ENCODE measurements at regions not wholly inside any gene's neighbourhood (a gene's known extent, or its start where the extent isn't known, plus 50 kb on each side); places are given as distances from the start of the nearest gene placed in this dataset.

GRCh38 chr14:100402631-100403030 lies 79.5 kb downstream of the SLC25A47 start:
- ATAC-seq (no peak), DNase-seq (ENCODE audit: low spot score) (no peak)
- no peaks in the 10 kb centered on the region for H3K36me3 Mint-ChIP-seq
- CTCF ChIA-PET: interaction anchor here (0.7 to 2.4 kb wide), 5 partner anchors 15 to 243 kb away, joined by 3 to 8 read pairs (median 4); no protein-coding TSS in a partner anchor
- H3K4me1 Mint-ChIP-seq: peaks cover 68% of the 10 kb centered on the region
- no peaks in the 10 kb centered on the region for H3K9me3 Mint-ChIP-seq
- H3K27ac Mint-ChIP-seq: no peak overlapping the region
- POLR2A ChIA-PET: no interaction called here
- TF ChIP-seq ERG (CRISPR knock-in tag; IDR thresholded peaks at IDR 0.05): no peak
- TF ChIP-seq ARID4B (CRISPR knock-in tag; IDR thresholded peaks at IDR 0.05; ENCODE audit: borderline replicate concordance): no peak
- TF ChIP-seq JAZF1 (CRISPR knock-in tag; IDR thresholded peaks at IDR 0.05): no peak
- TF ChIP-seq ELF4 (CRISPR knock-in tag; IDR thresholded peaks at IDR 0.05; ENCODE audit: low read depth): no peak
- no peak for TF ChIP-seq NR3C1 (CRISPR knock-in tag; conservative IDR thresholded peaks at IDR 0.05; ENCODE audit: low read depth)
- TF ChIP-seq ATF6 (CRISPR knock-in tag; IDR thresholded peaks at IDR 0.05): no peak
- TF ChIP-seq FOXJ3 (CRISPR knock-in tag; IDR thresholded peaks at IDR 0.05; ENCODE audit: borderline replicate concordance): no peak
- TF ChIP-seq STAT6 (CRISPR knock-in tag; conservative IDR thresholded peaks at IDR 0.05; ENCODE audit: low read depth): no peak
- no peak for TF ChIP-seq TP53 (CRISPR knock-in tag; IDR thresholded peaks at IDR 0.05)
- TF ChIP-seq ZNF317 (CRISPR knock-in tag; IDR thresholded peaks at IDR 0.05; ENCODE audit: borderline replicate concordance, low read depth): no peak
- TF ChIP-seq IRF2 (CRISPR knock-in tag; IDR thresholded peaks at IDR 0.05; ENCODE audit: borderline replicate concordance, low read depth): no peak
- TF ChIP-seq AR (CRISPR knock-in tag; IDR thresholded peaks at IDR 0.05): no peak
- no peak for TF ChIP-seq TEAD4 (CRISPR knock-in tag; IDR thresholded peaks at IDR 0.05)
- TF ChIP-seq NFYB (CRISPR knock-in tag; conservative IDR thresholded peaks at IDR 0.05; ENCODE audit: low read depth): no peak
- TF ChIP-seq MAX (CRISPR knock-in tag; IDR thresholded peaks at IDR 0.05): no peak
- TF ChIP-seq E2F1 (CRISPR knock-in tag; IDR thresholded peaks at IDR 0.05): no peak
- no peak for TF ChIP-seq EMX1 (CRISPR knock-in tag; IDR thresholded peaks at IDR 0.05)
- TF ChIP-seq CREB1 (CRISPR knock-in tag; IDR thresholded peaks at IDR 0.05): no peak
- no peak for TF ChIP-seq CREM (CRISPR knock-in tag; IDR thresholded peaks at IDR 0.05)
- H3K4me3 Mint-ChIP-seq: no peak overlapping the region
- no peaks in the 10 kb centered on the region for H3K27me3 Mint-ChIP-seq (ENCODE audit: low read depth)
